Posterior vena cava (tissue), 2 donors: ENCODE measurements at regions not wholly inside any gene's neighbourhood (a gene's known extent, or its start where the extent isn't known, plus 50 kb on each side); places are given as distances from the start of the nearest gene placed in this dataset.
"Not testable (repeated sequence)": the region's sequence is repeated elsewhere in the genome, so short reads cannot be mapped to it uniquely, and the experiment has no call there.

Experiments used
- DNase-seq: peaks from one replicate; pipeline ENCODE4 v3.0.0-alpha.2; 2020; ENCODE audit warnings: low spot score
- intact Hi-C, 2 donors: fragments of 100-400 bp; cut with DNase I; formaldehyde crosslinking; loops; one replicate each; pipeline versions ENCODE4 v1.14.1 to v1.14.2; 2022 to 2023
- donor health status: DM: yes; HTN: yes; CAD: no.
- donor health status: DM: yes; HTN: yes; CAD: no.

DNA sequence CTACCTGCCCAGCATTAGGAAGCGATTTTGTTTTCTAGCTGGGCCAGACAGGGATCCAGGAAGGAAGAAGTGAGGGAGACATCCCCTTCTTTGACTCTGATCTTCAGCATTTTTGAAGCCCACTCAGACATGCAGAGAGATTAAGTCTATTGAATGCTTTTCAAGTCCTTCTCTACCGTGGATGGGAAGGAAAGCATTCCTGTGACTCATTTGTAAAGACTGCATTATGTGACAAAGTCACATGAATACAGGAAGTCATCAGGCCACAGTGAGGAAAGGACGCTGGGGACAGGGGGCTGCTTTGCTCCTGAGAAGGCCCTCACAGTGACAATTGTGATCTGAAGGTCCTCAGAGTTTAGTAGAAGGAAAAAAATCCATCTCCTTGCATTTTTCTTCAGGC, 67.4 kb upstream of the GBA3 start:
- intact Hi-C loops: no loop called here
- no peak for DNase-seq

DNA sequence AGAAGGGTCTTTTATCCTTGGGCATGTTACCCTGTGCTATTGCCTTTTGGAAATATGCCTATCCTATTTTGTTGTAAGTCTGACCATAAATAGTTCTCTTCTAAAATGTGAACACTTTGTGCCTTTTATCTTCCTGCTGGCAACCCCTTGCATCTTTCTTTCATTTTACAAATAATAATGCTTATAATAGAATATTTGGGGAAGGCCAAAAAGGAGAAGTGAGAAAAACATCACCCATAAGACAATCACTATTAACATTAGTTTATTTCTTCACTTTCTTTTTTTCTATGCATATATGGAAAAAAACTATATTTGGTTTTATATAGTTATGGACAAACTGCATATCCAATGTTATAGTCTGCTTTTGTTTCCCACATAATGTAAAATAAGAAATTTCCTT, 64.9 kb upstream of the GBA3 start:
- intact Hi-C loops: not testable (repeated sequence)

DNA sequence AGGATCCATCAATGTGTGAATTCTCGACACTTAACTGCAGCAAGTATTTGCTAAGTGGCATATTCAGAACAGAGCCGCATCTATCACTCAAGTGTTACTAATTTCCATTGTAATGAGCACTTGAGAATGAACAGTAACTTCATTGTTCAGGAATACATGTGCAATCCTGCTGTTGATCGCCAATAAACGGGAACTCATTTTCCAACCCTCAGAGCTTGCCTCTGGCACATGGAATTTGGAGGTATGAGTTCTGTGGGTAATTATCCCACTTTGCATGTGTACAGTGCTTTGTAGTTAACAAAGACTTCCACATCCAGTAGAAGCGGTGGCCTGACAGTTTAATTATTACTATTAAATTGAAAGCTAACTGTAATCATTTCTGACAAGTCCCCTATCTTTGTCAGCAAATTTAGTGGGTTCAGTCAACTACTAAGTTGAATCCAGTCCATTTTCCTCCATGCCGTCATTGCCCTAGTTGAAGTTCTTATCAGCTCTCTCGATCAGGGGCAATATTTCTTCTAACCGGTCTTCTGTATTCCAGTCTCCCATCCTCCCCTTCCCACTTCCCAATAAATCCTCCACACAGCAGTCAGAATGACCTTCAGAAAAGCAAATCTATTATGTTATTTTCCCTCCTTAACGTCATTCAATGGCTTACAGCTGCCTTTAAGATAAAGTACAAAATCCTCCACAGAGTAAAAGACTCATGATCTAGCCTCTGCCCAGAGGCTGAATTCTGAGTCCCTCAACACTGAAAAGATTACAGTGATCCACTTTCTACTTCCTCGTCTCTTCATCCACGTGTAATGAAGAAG, 62.4 kb upstream of the GBA3 start:
- DNase-seq, intact Hi-C loops: not testable (repeated sequence)

More for the DNA sequence above, 64.9 kb upstream of the GBA3 start:
- DNase-seq: not testable (repeated sequence)

DNA sequence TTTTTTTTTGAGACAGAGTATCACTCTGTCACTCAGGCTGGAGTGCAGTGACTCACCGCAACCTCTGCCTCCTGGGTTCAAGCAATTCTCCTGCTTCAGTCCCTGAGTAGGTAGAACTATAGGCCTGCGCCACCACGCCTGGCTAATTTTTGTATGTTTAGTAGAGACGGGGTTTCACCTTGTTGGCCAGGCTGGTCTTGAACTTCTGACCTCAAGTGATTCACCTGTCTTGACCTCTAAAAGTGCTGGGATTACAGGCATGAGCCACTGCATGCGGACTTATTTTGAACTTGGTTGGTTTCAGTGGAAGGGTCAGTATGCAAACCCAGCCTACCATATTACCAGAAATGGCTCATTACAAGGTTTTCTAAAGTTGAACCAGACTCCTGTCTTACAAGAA, 61.6 kb upstream of the GBA3 start:
- intact Hi-C loops, DNase-seq: not testable (repeated sequence)

DNA sequence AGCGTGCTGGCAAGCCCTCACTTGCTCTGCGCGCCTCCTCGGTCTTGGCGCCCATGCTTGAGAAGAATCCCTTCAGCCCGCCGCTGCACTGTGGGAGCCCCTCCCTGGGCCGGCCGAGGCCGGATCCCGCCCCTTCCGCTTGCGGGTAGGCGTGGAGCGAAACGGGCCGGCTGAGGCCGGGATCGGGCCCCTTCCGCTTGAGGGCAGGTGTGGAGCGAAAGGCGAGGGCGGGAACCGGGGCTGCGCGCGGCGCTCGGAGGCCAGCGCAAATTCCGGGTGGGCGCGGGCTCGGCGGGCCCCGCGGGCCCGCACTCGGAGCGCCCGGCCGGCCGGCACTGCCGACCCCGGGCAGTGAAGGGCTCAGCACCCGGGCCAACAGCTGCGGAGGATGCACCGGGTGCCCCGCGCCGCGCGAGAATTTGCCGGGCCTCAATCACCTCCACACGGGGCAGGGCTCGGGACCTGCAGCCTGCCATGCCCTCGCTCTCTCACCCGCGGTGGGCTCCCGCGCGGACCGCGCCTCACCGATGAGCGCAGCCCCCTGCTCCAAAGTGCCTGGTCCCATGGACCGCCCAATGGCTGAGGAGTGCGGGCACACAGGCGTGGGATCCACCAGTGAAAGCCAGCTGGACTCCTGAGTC, 58.1 kb upstream of the GBA3 start:
- intact Hi-C loops: no loop called here
- peak; percentile 78 for DNase-seq

DNA sequence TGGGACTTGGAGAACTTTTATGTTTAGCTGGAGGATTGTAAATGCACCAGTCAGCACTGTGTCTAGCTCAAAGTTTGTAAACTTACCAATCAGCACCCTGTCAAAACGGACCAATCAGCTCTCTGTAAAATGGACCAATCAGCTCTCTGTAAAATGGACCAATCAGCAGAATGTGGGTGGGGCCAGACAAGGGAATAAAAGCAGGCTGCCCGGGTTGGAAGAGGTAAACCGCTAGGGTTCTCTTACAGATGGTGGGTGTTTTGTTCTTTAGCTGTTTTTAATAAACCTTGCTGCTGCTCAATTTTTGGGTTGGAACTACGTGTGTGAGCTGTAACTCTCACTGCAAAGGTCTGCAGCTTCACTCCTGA, 57.6 kb upstream of the GBA3 start:
- DNase-seq, intact Hi-C loops: not testable (repeated sequence)

DNA sequence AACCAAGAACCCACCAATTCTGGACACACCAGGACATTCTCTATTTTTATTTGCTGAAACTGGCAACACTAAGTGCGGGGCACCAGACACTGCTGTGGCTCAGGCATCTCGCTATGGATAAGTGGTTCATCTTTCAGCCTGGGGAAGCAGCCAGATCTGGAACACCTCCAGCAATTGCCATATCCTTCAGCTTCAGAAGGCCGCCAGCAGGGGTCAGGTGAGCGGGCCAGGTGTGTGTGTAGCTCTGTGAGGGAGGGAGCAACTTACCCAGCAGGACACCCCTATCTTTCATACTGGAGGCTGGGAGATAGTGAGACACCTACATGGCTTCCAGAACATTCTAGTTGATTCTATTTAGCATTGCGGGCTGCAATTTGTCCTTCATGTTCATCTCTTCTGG, 57.0 kb upstream of the GBA3 start:
- no peak for DNase-seq
- intact Hi-C loops: no loop called here

DNA sequence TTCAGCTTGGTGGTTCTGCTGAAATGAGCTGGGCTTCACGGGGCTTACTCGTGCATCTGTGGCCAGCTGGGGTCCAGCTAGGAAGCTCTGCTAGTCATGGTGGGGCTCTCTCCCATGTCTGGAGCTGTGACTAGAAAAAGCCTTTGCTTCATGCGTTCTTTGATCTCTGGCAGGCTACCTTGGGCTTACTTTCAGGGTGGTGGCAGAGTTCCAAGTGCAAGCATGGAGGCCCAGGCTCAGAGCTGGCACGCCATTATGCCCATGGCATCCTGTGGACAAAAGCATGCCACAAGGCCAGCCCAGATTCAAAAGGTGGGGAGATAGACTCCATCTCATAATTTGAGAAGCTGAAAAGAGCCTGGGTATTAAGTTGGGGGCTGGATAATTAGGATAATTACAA, 55.4 kb upstream of the GBA3 start:
- intact Hi-C loops: no loop called here
- no peak for DNase-seq
